ENCODE measurements at regions not wholly inside any gene's neighbourhood (a gene's known extent, or its start where the extent isn't known, plus 50 kb on each side); places are given as distances from the start of the nearest gene placed in this dataset.

- H3K4me3 ChIP-seq (ENCODE audit: low read depth, low read length) = no peak overlapping the region
- TF ChIP-seq, protein P1, sequence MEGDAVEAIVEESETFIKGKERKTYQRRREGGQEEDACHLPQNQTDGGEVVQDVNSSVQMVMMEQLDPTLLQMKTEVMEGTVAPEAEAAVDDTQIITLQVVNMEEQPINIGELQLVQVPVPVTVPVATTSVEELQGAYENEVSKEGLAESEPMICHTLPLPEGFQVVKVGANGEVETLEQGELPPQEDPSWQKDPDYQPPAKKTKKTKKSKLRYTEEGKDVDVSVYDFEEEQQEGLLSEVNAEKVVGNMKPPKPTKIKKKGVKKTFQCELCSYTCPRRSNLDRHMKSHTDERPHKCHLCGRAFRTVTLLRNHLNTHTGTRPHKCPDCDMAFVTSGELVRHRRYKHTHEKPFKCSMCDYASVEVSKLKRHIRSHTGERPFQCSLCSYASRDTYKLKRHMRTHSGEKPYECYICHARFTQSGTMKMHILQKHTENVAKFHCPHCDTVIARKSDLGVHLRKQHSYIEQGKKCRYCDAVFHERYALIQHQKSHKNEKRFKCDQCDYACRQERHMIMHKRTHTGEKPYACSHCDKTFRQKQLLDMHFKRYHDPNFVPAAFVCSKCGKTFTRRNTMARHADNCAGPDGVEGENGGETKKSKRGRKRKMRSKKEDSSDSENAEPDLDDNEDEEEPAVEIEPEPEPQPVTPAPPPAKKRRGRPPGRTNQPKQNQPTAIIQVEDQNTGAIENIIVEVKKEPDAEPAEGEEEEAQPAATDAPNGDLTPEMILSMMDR (IDR thresholded peaks at IDR 0.05; ENCODE audit: borderline replicate concordance, insufficient read depth, low read depth, low read length) = no peak
Measured at GRCh38 chr5:167012123-167013034, 1279.1 kb upstream of the WWC1 start.

DNA sequence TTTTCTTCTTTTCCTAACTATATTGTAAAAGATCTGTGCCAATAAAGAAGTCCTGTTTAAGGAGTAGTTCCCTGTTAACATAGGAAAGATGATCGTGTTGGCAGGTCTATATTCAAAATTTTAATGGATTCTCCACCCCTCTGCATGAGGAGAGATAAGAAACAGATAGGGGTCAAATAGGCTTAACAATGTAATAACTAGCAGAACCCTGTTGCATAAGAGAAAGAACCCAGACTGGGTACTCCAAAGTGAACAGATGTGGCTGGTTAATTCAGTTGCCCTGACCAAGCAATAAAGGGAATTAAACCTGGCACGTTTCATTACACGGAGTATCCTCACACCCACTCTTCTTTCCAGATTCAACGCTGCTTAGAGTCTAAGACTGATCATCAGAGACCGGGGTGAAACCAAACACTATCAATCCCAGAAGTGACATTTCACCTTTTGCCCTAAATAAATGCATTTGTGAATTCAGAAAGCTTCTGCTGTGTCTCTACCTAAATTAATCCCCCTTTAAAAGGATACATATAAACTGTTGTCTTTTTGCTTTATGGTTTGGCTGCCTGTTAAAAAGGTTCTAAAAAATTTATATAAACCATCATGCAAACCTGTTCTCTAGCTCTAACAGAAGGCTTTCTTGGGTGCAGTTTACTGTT lies 1276.9 kb upstream of the WWC1 start:
- TF ChIP-seq, protein P1 (IDR thresholded peaks at IDR 0.05; ENCODE audit: borderline replicate concordance, insufficient read depth, low read depth, low read length) = no peak

GRCh38 chr5:167020418-167020817 lies 1271.0 kb upstream of the WWC1 start:
- H3K4me3 ChIP-seq (ENCODE audit: low read depth, low read length) = no peak overlapping the region
- TF ChIP-seq, protein P1 (IDR thresholded peaks at IDR 0.05; ENCODE audit: borderline replicate concordance, insufficient read depth, low read depth, low read length) = no peak

More for the DNA sequence above, 1276.9 kb upstream of the WWC1 start:
- no peak overlapping the region for H3K4me3 ChIP-seq (ENCODE audit: low read depth, low read length)

DNA sequence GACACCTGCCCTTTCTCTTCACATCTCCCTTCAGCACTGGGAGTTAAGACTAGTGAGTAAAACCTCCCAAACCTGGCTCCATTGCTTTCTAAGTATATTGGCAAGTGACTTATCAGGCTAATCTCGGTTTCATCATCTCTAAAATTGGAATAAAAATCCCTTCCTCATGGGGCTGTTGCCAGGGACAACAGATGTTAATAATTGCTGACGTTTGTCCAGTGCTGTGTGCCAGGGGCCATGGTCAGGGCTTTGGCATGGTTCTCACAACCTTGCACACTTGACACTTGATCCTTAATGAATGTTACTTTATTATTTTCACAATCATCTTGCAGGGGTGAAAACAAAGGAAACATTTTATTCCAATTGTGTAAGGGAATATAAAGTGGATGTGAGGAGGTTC lies 1262.0 kb upstream of the WWC1 start:
- TF ChIP-seq, protein P1 (IDR thresholded peaks at IDR 0.05; ENCODE audit: borderline replicate concordance, insufficient read depth, low read depth, low read length) = no peak
- no peak overlapping the region for H3K4me3 ChIP-seq (ENCODE audit: low read depth, low read length)

DNA sequence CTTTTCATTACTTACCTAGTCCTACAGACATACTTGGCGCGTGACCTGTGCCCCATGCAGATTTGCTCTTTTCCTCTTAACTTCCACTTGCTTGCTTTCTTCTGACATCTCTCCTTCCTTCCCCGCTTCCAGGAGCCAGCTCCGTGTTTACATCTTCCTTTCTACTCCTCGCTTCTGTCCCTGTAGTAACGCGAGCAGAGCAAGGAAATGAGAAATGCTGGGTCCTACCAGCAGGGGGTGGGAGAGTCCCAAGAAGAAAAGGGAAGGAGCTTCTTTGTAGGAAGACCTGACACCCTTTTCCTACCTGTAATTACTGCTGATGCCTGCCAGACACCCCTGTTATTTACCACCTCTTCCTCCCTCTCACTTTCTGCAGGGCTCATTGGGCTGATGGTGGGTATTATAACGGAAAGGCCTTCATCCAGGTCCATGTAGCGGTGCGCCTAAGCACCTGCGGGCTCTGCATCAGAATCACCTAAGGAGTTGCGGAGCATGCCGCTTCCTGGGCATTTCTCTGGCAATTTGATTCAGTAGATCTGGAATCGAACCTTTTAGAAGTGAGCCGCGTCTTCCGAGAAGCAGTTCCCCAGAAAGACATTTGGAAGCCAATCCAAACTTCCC lies 1260.8 kb upstream of the WWC1 start:
- TF ChIP-seq, protein P1 (IDR thresholded peaks at IDR 0.05; ENCODE audit: borderline replicate concordance, insufficient read depth, low read depth, low read length) = peak; percentile 13; the same call in 1 of the 2 replicates
- H3K4me3 ChIP-seq (ENCODE audit: low read depth, low read length) = no peak overlapping the region

GRCh38 chr5:167036585-167036984 lies 1254.9 kb upstream of the WWC1 start:
- TF ChIP-seq, protein P1 (IDR thresholded peaks at IDR 0.05; ENCODE audit: borderline replicate concordance, insufficient read depth, low read depth, low read length) = no peak
- H3K4me3 ChIP-seq (ENCODE audit: low read depth, low read length) = no peak overlapping the region

Measured in GM12875 (cell line).